ENCODE measurements at regions not wholly inside any gene's neighbourhood (a gene's known extent, or its start where the extent isn't known, plus 50 kb on each side); places are given as distances from the start of the nearest gene placed in this dataset.

GRCh38 chr11:134941326-134941725 is 529.3 kb upstream of the B3GAT1 start:
- WGBS, 2 donors (ENCODE audit: low coverage in 1 of 2): 53 to 74% methylated on average over 3 to 5 of the region's 5 CpGs
- no peaks in the 10 kb centered on the region for H3K4me1 ChIP-seq
- DNase-seq: no peak
- in situ Hi-C loops (cut with MboI; ENCODE audit: low pct_ligation_motif_present in 1 of 4, low pct_unique_long_range_greater_than_20kb in 1 of 4, low sequenced_read_pairs in 3 of 4): no loop called here
- no peak overlapping the region for H3K27ac ChIP-seq
- H3K36me3 ChIP-seq: no peaks in the 10 kb centered on the region
- no peaks in the 10 kb centered on the region for H3K27me3 ChIP-seq
- intact Hi-C loops (cut with DNase I; ENCODE audit: low total_unique reads): no loop called here
- H3K9me3 ChIP-seq: no peaks in the 10 kb centered on the region
- TF ChIP-seq POLR2A (IDR thresholded peaks at IDR 0.05) (no peak), CTCF (IDR thresholded peaks at IDR 0.05) (no peak), POLR2AphosphoS5 (IDR thresholded peaks at IDR 0.05) (no peak), EP300 (IDR thresholded peaks at IDR 0.05; ENCODE audit: low read depth) (no peak)
- H3K4me3 ChIP-seq: no peak overlapping the region

GRCh38 chr11:134940441-134941126 is 528.5 kb upstream of the B3GAT1 start:
- intact Hi-C loops (cut with DNase I; ENCODE audit: low total_unique reads): no loop called here
- no peak for DNase-seq
- Histone ChIP-seq H3K27ac (no peak overlapping the region), H3K9me3 (no peaks in the 10 kb centered on the region), H3K27me3 (no peaks in the 10 kb centered on the region), H3K36me3 (no peaks in the 10 kb centered on the region), H3K4me3 (no peak overlapping the region), H3K4me1 (no peaks in the 10 kb centered on the region)
- WGBS, 2 donors (ENCODE audit: low coverage in 1 of 2): 81 to 88% methylated on average over 6 to 15 of the region's 15 CpGs
- in situ Hi-C loops (cut with MboI; ENCODE audit: low pct_ligation_motif_present in 1 of 4, low pct_unique_long_range_greater_than_20kb in 1 of 4, low sequenced_read_pairs in 3 of 4): no loop called here
- TF ChIP-seq POLR2AphosphoS5 (IDR thresholded peaks at IDR 0.05) (no peak), EP300 (IDR thresholded peaks at IDR 0.05; ENCODE audit: low read depth) (no peak), CTCF (IDR thresholded peaks at IDR 0.05) (no peak), POLR2A (IDR thresholded peaks at IDR 0.05) (no peak)

DNA sequence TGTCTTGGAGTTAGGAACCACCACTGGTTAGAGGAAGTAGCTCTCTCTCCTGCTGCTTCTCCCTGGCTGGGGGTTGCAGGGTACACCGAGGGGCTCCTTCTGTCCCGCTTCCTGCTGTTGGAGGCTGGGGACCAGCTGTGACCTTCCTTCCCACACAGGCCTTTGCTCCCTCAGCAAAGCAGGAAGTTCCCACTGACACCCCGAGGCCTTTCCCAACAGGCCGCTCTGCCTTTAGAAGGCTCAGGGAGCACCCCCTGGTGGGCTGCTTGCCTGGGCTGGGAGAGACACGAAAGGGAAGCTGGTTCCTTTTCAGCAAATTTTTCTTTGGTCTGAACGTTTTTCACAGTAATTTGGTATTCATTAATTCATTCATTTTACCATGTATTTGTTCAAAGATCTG is 527.9 kb upstream of the B3GAT1 start:
- in situ Hi-C loops (cut with MboI; ENCODE audit: low pct_ligation_motif_present in 1 of 4, low pct_unique_long_range_greater_than_20kb in 1 of 4, low sequenced_read_pairs in 3 of 4) (no loop called here), intact Hi-C loops (cut with DNase I; ENCODE audit: low total_unique reads) (no loop called here)
- Histone ChIP-seq H3K27me3 (no peaks in the 10 kb centered on the region), H3K9me3 (no peaks in the 10 kb centered on the region), H3K27ac (no peak overlapping the region), H3K36me3 (no peaks in the 10 kb centered on the region), H3K4me3 (no peak overlapping the region), H3K4me1 (no peaks in the 10 kb centered on the region)
- WGBS, 2 donors (ENCODE audit: low coverage in 1 of 2): 55 to 56% methylated on average over 5 to 6 of the region's 6 CpGs
- no peak for DNase-seq
- TF ChIP-seq EP300 (IDR thresholded peaks at IDR 0.05; ENCODE audit: low read depth) (no peak), POLR2A (IDR thresholded peaks at IDR 0.05) (no peak), POLR2AphosphoS5 (IDR thresholded peaks at IDR 0.05) (no peak), CTCF (IDR thresholded peaks at IDR 0.05) (no peak)

DNA sequence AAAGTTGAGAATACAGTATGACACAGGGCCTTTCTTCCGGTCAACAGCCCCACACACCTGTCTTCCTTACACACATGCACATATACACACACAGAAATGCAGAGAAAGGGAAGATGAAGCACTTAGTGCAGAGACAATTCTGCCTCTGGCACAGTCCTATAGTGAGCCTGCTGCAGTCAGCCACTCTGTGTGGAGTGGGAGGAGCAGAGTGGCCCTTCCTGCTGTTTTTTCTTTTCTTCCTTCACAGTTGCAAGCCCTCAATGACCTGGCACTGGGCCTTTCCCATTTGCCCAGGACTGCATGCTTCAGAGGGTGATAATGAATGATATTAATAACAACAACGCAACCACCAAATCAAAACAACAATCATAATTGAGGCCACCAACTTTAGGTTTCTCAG is 527.0 kb upstream of the B3GAT1 start:
- H3K9me3 ChIP-seq: no peaks in the 10 kb centered on the region
- H3K27me3 ChIP-seq: no peaks in the 10 kb centered on the region
- no peaks in the 10 kb centered on the region for H3K4me1 ChIP-seq
- no peak for DNase-seq
- in situ Hi-C loops (cut with MboI; ENCODE audit: low pct_ligation_motif_present in 1 of 4, low pct_unique_long_range_greater_than_20kb in 1 of 4, low sequenced_read_pairs in 3 of 4) (no loop called here), intact Hi-C loops (cut with DNase I; ENCODE audit: low total_unique reads) (no loop called here)
- no peak overlapping the region for H3K27ac ChIP-seq
- 94% methylated on average over 2 of the region's 2 CpGs for WGBS, 2 donors (ENCODE audit: low coverage in 1 of 2)
- no peak overlapping the region for H3K4me3 ChIP-seq
- TF ChIP-seq EP300 (IDR thresholded peaks at IDR 0.05; ENCODE audit: low read depth) (no peak), POLR2AphosphoS5 (IDR thresholded peaks at IDR 0.05) (no peak), POLR2A (IDR thresholded peaks at IDR 0.05) (no peak), CTCF (IDR thresholded peaks at IDR 0.05) (no peak)
- H3K36me3 ChIP-seq: no peaks in the 10 kb centered on the region
